ENCODE measurements at regions not wholly inside any gene's neighbourhood (a gene's known extent, or its start where the extent isn't known, plus 50 kb on each side); places are given as distances from the start of the nearest gene placed in this dataset.

DNA sequence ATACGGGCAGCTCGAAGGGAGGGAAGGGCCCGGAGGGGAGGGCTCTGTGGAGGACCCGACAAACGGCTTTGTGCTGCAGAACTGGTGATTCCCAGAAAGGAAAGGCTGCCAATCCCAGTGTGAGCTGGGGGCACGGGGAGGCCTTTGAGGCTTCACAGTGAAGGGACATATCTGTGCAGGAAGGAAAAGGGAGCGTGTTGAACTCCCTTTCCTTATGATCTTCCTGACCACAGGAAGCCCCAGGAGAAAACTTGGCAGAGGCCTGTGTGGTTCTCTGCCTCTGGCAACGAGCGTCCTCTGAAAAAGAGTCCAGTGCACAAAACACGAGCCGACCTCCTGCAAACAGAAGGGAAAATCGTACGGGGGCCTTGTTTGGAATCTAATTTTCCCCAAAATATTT lies 683.5 kb upstream of the SALL3 start:
- no peaks in the 10 kb centered on the region for H3K9me3 Mint-ChIP-seq
- H3K27me3 Mint-ChIP-seq (ENCODE audit: low read depth, poor library complexity): peaks cover 8% of the 10 kb centered on the region
- no peak overlapping the region for H3K4me3 Mint-ChIP-seq
- H3K27ac Mint-ChIP-seq: no peak overlapping the region
- no peak for DNase-seq
- peaks cover 41% of the 10 kb centered on the region for H3K4me1 Mint-ChIP-seq
- TF ChIP-seq CTCF (IDR thresholded peaks at IDR 0.05): no peak
- H3K36me3 Mint-ChIP-seq (ENCODE audit: low read depth): no peaks in the 10 kb centered on the region

GRCh38 chr18:78297048-78297447 lies 682.6 kb upstream of the SALL3 start:
- TF ChIP-seq CTCF (IDR thresholded peaks at IDR 0.05): no peak
- no peak for DNase-seq
- H3K27ac Mint-ChIP-seq: no peak overlapping the region
- peaks cover 11% of the 10 kb centered on the region for H3K27me3 Mint-ChIP-seq (ENCODE audit: low read depth, poor library complexity)
- H3K4me1 Mint-ChIP-seq: peaks cover 41% of the 10 kb centered on the region
- no peak overlapping the region for H3K4me3 Mint-ChIP-seq
- no peaks in the 10 kb centered on the region for H3K36me3 Mint-ChIP-seq (ENCODE audit: low read depth)
- H3K9me3 Mint-ChIP-seq: no peaks in the 10 kb centered on the region

DNA sequence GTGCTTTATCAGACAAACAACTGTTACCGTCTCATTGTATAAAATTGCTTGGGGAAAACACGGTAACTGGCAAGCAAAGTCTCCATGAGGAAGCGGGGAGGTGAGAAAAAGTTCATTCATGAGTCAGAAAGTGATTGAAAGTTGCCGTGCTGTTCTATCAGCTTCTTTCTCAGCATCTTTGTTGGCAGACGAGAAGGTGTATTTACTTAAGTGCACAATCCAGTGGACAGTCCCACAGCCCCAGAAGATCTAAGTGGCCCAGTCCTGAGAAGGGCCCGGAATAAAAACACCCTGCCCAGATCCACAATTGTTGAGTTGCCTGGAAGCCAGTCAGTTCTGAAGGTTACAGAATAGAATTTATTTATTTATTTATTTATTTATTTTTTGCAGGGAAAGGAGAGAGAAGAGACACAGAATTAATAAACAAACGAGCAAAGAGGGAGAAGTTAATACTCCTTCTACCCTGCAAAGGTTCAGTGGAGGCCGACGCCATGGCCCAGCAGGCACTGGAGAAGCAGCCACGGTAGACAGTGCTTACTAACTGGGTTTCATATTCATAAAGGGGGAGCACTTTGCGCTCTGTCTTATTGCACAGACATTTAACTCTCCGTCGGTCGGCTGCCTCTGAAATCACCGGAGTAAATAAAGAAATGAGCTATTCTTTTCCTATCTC lies 676.0 kb upstream of the SALL3 start:
- H3K27me3 Mint-ChIP-seq (ENCODE audit: low read depth, poor library complexity): peaks cover 12% of the 10 kb centered on the region
- peaks cover 17% of the 10 kb centered on the region for H3K4me1 Mint-ChIP-seq
- no peaks in the 10 kb centered on the region for H3K36me3 Mint-ChIP-seq (ENCODE audit: low read depth)
- H3K27ac Mint-ChIP-seq: peak overlapping the region; percentile 51
- no peak for DNase-seq
- TF ChIP-seq CTCF (IDR thresholded peaks at IDR 0.05): no peak
- H3K9me3 Mint-ChIP-seq: no peaks in the 10 kb centered on the region
- no peak overlapping the region for H3K4me3 Mint-ChIP-seq

DNA sequence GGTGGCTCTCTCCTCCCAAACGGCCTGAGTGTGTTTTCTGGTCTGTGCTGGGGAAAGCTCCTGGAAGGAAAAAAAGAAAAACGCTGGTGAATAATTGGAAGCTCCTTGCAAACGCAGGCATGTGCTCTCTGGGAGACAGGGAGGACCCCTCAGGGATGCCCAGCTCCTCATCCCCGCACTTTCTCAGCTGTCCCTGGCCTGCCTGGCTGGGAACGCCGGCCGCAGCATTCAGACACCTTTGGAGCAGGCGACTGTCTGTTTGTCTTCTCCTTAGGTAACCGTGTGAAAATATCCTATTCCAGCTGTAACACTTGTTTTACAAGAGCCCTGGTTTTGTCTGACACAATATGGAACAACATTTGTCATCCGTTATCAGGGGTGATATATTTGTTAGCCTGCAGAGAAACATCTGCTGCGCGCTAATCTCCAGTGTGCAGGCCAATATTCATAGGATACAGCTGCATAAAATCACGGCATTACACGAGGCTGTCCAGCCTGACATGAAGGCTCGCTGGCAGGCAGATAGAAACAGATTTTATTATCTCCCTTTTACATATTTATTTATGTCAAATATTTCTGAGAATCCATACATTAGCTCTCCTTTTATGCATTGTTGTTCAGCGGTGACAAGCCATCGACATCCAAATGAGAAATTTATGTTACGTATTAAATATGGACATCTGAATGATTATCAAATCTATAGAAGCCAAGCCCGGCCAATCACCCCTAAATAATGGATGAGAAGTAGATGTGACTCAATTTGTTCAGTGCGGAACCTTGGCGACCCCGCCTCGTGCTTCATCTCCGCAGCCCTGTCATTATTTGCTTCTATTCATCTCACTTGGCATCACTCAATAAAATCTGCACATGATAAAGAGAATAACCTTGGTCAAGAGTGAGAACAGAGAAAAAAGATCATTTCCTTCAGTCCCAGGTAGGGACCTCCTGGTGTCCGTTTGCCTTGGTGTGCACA lies 675.1 kb upstream of the SALL3 start:
- peaks cover 17% of the 10 kb centered on the region for H3K4me1 Mint-ChIP-seq
- no peaks in the 10 kb centered on the region for H3K9me3 Mint-ChIP-seq
- peaks cover 12% of the 10 kb centered on the region for H3K27me3 Mint-ChIP-seq (ENCODE audit: low read depth, poor library complexity)
- H3K4me3 Mint-ChIP-seq: no peak overlapping the region
- peak overlapping the region; percentile 51 for H3K27ac Mint-ChIP-seq
- DNase-seq: no peak
- TF ChIP-seq CTCF (IDR thresholded peaks at IDR 0.05): no peak
- no peaks in the 10 kb centered on the region for H3K36me3 Mint-ChIP-seq (ENCODE audit: low read depth)

DNA sequence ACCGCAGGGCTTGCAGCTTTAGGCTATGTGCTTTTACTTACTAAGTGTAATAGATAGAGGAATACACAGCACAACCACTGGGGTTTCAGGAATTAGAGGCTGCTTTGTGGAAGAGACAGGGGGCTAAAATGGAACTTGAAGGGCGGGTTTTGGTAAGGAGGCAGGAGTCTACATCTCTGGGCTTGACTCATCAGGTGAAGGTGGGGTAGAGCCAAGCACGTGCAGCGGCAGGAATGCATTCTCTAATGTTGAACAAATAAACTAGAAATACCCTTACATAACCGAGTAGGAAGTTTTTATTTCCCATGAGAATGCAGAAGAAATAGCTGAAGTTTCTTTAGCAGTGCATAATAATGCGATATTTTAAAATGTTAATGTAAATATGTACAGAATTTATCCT lies 673.8 kb upstream of the SALL3 start:
- H3K27me3 Mint-ChIP-seq (ENCODE audit: low read depth, poor library complexity): peaks cover 8% of the 10 kb centered on the region

More for the DNA sequence above, 673.8 kb upstream of the SALL3 start:
- Mint-ChIP-seq H3K4me1 (peaks cover 17% of the 10 kb centered on the region), H3K9me3 (no peaks in the 10 kb centered on the region), H3K36me3 (ENCODE audit: low read depth) (no peaks in the 10 kb centered on the region), H3K4me3 (no peak overlapping the region), H3K27ac (no peak overlapping the region)
- DNase-seq: no peak
- TF ChIP-seq CTCF (IDR thresholded peaks at IDR 0.05): no peak
